Testis (tissue), 2 donors: ENCODE measurements at regions not wholly inside any gene's neighbourhood (a gene's known extent, or its start where the extent isn't known, plus 50 kb on each side); places are given as distances from the start of the nearest gene placed in this dataset.

Experiments
- DNase-seq: peaks from one replicate; pipeline ENCODE4 v3.0.0-alpha.2; 2019
- H3K27ac ChIP-seq, 2 donors: fragments of 200-600 bp; sonication (generic); one replicate each; pipeline ENCODE4 v1.5.1; 2019
- H3K27me3 ChIP-seq: fragments of 200-600 bp; sonication (generic); one replicate; pipeline ENCODE4 v1.5.1; 2019
- H3K36me3 ChIP-seq: fragments of 200-600 bp; sonication (generic); one replicate; pipeline ENCODE4 v1.5.1; 2017; ENCODE audit warnings: low read depth; ENCODE audit errors: missing control alignments
- H3K4me1 ChIP-seq: fragments of 200-600 bp; sonication (generic); one replicate; pipeline ENCODE4 v1.5.1; 2019
- H3K4me3 ChIP-seq, 2 donors: fragments of 200-600 bp; sonication (generic); one replicate each; pipeline ENCODE4 v1.5.1; 2017 to 2019
- H3K9me3 ChIP-seq: fragments of 200-600 bp; sonication (generic); one replicate; pipeline ENCODE4 v1.5.1; 2017
- POLR2A ChIP-seq: fragments of 450-650 bp; IDR thresholded peaks from one replicate; pipeline ENCODE4 v1.6.1; 2017; ENCODE audit warnings: antibody characterized with exemption, mild to moderate bottlenecking, moderate library complexity
- WGBS, 2 donors: methylation state at CpG; one replicate each; pipeline ENCODE4 v1.1.5; 2018; 5-methylcytosine and 5-hydroxymethylcytosine counted together
- intact Hi-C: fragments of 100-400 bp; cut with DNase I; formaldehyde crosslinking; loops from one replicate; pipeline ENCODE4 v1.15.1; 2023; ENCODE audit warnings: low total_unique reads

DNA sequence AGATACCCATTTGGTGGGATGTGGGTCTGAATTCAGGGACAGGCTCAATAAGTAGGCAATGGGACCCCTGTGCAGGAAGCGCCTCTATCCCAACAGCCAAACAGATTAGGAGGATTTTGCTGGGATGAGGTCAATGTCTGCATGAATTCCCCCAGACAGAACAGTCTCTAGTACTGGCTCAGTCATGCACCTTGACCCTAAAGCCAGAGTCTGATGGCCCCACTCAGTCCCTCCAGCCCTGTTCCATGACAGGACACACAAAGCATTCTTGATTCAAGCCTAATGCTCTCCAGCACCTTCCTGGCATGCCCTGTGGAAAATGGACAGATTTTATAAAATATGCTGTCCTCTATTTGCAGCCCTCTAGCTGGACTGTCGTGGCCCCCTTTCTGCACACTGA is 49.8 kb upstream of the RAB6D start:
- no peak overlapping the region for H3K4me3 ChIP-seq
- DNase-seq, result no peak
- TF ChIP-seq POLR2A, result no peak
- no peak overlapping the region for H3K27ac ChIP-seq
- H3K27me3 ChIP-seq, result no peaks in the 10 kb centered on the region
- 83 to 88% methylated on average over 2 of the region's 2 CpGs for WGBS, 2 donors
- no peaks in the 10 kb centered on the region for H3K36me3 ChIP-seq
- no peaks in the 10 kb centered on the region for H3K4me1 ChIP-seq
- no peaks in the 10 kb centered on the region for H3K9me3 ChIP-seq
- intact Hi-C loops, result loop anchor here (10.0 kb wide), 1 partner anchor 261 kb away; no protein-coding TSS in a partner anchor
